Parathyroid adenoma (tissue), 2 donors: ENCODE measurements at regions not wholly inside any gene's neighbourhood (a gene's known extent, or its start where the extent isn't known, plus 50 kb on each side); places are given as distances from the start of the nearest gene placed in this dataset.

Experiments used
- H2AFZ ChIP-seq: fragments of 300-600 bp; sonication (generic); one replicate; pipeline ENCODE4 v1.7.0; 2017; ENCODE audit warnings: antibody characterized with exemption, mild to moderate bottlenecking
- H3K27ac ChIP-seq: fragments of 300-600 bp; sonication (generic); one replicate; pipeline ENCODE4 v1.7.0; 2017
- H3K27me3 ChIP-seq: fragments of 300-600 bp; sonication (generic); one replicate; pipeline ENCODE4 v1.7.0; 2017; ENCODE audit warnings: low read length; ENCODE audit not compliant: control insufficient read depth, insufficient read depth
- H3K36me3 ChIP-seq: fragments of 300-600 bp; sonication (generic); one replicate; pipeline ENCODE4 v1.7.0; 2017; ENCODE audit warnings: low read length; ENCODE audit not compliant: control insufficient read depth, insufficient read depth
- H3K4me1 ChIP-seq: fragments of 300-600 bp; sonication (generic); one replicate; pipeline ENCODE4 v1.7.0; 2017; ENCODE audit warnings: control low read depth
- H3K4me2 ChIP-seq: fragments of 300-600 bp; sonication (generic); one replicate; pipeline ENCODE4 v1.7.0; 2017; ENCODE audit warnings: low read length
- H3K4me3 ChIP-seq: fragments of 300-600 bp; sonication (generic); one replicate; pipeline ENCODE4 v1.7.0; 2017; ENCODE audit warnings: low read depth, low read length
- H3K79me2 ChIP-seq: fragments of 300-600 bp; sonication (generic); one replicate; pipeline ENCODE4 v1.7.0; 2017; ENCODE audit warnings: control low read depth
- H3K9ac ChIP-seq: fragments of 300-600 bp; sonication (generic); one replicate; pipeline ENCODE4 v1.7.0; 2017; ENCODE audit warnings: mild to moderate bottlenecking
- H3K9me3 ChIP-seq: fragments of 300-600 bp; sonication (generic); one replicate; pipeline ENCODE4 v1.7.0; 2017; ENCODE audit warnings: low read length; ENCODE audit not compliant: control insufficient read depth
- CTCF ChIP-seq: fragments of 300-600 bp; sonication (generic); IDR thresholded peaks from one replicate; pipeline ENCODE4 v1.7.0; 2017; ENCODE audit warnings: antibody characterized with exemption, mild to moderate bottlenecking
- donor health status: primary hyperparathyroidism.

DNA sequence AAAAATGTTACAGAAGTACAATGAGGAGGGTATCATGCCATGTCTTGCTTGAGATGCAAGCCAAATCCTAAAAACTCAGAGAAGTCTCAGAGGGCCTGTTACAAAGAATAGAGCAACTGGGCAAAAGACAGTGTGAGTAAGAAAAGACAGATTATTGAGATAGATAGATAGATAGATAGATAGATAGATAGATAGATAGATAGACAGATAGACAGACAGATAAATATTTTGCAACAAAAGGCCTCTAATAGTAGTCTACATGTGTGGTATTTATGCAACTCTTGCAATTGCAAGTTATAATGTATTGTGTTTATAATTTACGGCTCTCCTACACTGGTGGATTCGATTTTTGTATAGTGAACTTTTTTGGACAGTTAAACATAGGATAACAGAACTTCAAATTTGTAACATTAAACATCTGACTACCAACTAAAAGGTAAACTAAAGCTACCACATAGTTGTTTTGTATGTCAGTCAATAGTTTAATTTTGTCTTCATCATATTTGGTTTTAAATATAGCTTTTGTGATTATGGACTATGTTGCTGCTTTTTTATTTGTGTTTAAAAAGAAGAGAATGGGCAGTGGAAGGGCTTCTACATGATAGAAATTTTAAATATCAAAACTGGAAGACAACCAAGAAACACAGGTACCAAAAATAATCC lies 740.7 kb upstream of the LRRTM4 start:
- Histone ChIP-seq H3K4me1 (no peaks in the 10 kb centered on the region), H3K4me3 (no peak overlapping the region), H3K27me3 (no peaks in the 10 kb centered on the region), H3K79me2 (no peaks in the 10 kb centered on the region), H2AFZ (no peak overlapping the region), H3K9ac (no peak overlapping the region), H3K9me3 (no peaks in the 10 kb centered on the region), H3K27ac (no peak overlapping the region), H3K36me3 (no peaks in the 10 kb centered on the region), H3K4me2 (no peak overlapping the region)
- no peak for TF ChIP-seq CTCF

DNA sequence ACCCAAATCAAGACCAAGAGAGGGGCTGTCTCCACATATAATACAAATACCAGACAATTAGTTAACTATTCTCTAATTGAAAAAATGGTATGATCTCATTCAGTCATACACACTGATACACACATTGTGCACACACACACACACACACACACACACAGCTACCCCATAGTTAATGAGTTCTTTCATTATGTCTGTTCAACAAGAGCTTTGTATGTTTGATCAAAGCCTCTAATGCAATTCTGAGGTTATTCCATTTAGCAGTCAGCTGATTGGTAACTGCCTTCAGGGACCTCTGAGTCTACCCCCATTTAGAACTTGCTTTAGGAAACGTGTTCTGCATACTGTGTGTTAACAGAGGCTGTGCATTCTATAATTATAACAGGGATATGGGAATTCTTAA lies 741.4 kb upstream of the LRRTM4 start:
- Histone ChIP-seq H3K4me1 (no peaks in the 10 kb centered on the region), H3K4me2 (no peak overlapping the region), H3K36me3 (no peaks in the 10 kb centered on the region), H3K79me2 (no peaks in the 10 kb centered on the region), H3K27ac (no peak overlapping the region), H3K9me3 (no peaks in the 10 kb centered on the region), H2AFZ (no peak overlapping the region), H3K27me3 (no peaks in the 10 kb centered on the region), H3K4me3 (no peak overlapping the region), H3K9ac (no peak overlapping the region)
- TF ChIP-seq CTCF = no peak

GRCh38 chr2:78264130-78264529 lies 742.0 kb upstream of the LRRTM4 start:
- Histone ChIP-seq H2AFZ (no peak overlapping the region), H3K36me3 (no peaks in the 10 kb centered on the region), H3K9me3 (no peaks in the 10 kb centered on the region), H3K27me3 (no peaks in the 10 kb centered on the region), H3K27ac (no peak overlapping the region), H3K4me2 (no peak overlapping the region), H3K9ac (no peak overlapping the region), H3K4me1 (no peaks in the 10 kb centered on the region), H3K79me2 (no peaks in the 10 kb centered on the region), H3K4me3 (no peak overlapping the region)
- TF ChIP-seq CTCF = no peak

DNA sequence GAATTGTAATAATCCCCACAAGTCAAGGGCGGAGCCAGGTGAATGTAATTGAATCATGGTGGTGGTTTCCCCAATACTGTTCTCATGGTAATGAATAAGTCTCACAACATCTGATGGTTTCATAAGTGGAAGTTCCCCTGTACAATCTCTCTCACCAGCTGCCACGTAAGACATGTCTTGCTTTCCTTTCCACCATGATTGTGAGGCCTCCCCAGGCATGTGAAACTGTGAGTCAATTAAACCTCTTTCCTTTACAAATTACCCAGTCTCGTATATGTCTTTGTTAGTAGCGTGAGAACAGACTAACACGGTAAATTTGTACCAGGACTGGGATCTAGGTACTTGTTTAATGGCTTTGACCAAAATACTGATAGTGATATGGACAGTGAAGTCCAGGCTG lies 744.3 kb upstream of the REG3G start:
- H3K9ac ChIP-seq = no peak overlapping the region
- H3K27ac ChIP-seq = no peak overlapping the region
- no peaks in the 10 kb centered on the region for H3K27me3 ChIP-seq
- H3K79me2 ChIP-seq = no peaks in the 10 kb centered on the region
- H2AFZ ChIP-seq = no peak overlapping the region
- H3K9me3 ChIP-seq = no peaks in the 10 kb centered on the region
- H3K4me1 ChIP-seq = no peaks in the 10 kb centered on the region
- no peak overlapping the region for H3K4me3 ChIP-seq
- H3K36me3 ChIP-seq = no peaks in the 10 kb centered on the region
- no peak overlapping the region for H3K4me2 ChIP-seq
- no peak for TF ChIP-seq CTCF

DNA sequence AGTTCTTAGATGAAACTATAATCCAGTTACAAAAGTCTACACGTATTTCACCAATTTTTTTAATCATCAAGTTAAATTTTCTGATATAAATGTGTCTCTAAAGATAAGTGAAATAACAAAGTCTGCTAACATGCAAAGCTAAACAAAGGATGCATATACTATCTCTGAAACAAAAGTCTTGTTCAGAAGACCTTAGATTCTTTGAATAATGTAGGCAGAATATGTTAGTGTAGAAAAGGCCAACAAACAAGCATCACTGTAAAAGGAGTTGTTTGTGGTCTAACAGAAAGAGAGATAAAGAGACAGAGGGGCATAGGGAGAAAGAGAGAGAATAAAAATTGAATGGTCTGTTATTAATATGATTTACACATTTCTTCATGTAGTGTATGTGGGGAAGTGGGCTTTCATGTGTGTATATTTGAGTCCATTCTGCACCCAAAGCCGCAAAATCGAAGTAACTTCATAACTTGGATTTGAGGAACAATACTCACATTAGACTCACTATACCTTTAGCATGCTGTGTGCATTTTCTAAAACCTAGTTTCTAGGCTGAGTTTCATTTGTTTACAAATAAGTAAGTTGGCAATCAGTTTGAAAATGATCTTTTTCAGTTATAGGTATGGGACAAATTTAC lies 734.8 kb upstream of the REG3G start:
- no peak for TF ChIP-seq CTCF
- Histone ChIP-seq H3K9ac (no peak overlapping the region), H3K4me2 (no peak overlapping the region), H3K9me3 (no peaks in the 10 kb centered on the region), H3K4me1 (no peaks in the 10 kb centered on the region), H3K36me3 (no peaks in the 10 kb centered on the region), H3K27me3 (no peaks in the 10 kb centered on the region), H3K4me3 (no peak overlapping the region), H3K79me2 (no peaks in the 10 kb centered on the region), H3K27ac (no peak overlapping the region), H2AFZ (no peak overlapping the region)
